GM18519 (cell line): ENCODE measurements at regions not wholly inside any gene's neighbourhood (a gene's known extent, or its start where the extent isn't known, plus 50 kb on each side); places are given as distances from the start of the nearest gene placed in this dataset.
"Not testable (repeated sequence)": the region's sequence is repeated elsewhere in the genome, so short reads cannot be mapped to it uniquely, and the experiment has no call there.

Experiments
- ATAC-seq: cut with Tn5 transposase; IDR thresholded peaks from one replicate; pipeline ENCODE4 v1.9.1; 2021; ENCODE audit warnings: mild to moderate bottlenecking, moderate library complexity; ENCODE audit not compliant: unreplicated experiment, low FRiP score

- not testable (repeated sequence) for ATAC-seq
Observed at GRCh38 chr20:26373066-26373465, 676.4 kb upstream of the ZNF337 start.

- ATAC-seq = no peak
Observed at GRCh38 chr20:26354511-26354910, 657.9 kb upstream of the ZNF337 start.

- ATAC-seq = no peak
Observed at GRCh38 chr20:26347396-26347795, 650.7 kb upstream of the ZNF337 start.

GRCh38 chr20:26340460-26341065 is 643.9 kb upstream of the ZNF337 start:
- ATAC-seq = not testable (repeated sequence)

GRCh38 chr20:26324177-26324576 is 627.5 kb upstream of the ZNF337 start:
- ATAC-seq = no peak

GRCh38 chr20:26315054-26315453 is 618.4 kb upstream of the ZNF337 start:
- ATAC-seq = no peak

- not testable (repeated sequence) for ATAC-seq
Observed at GRCh38 chr20:26309720-26310119, 613.1 kb upstream of the ZNF337 start.

GRCh38 chr20:26308961-26309360 is 612.3 kb upstream of the ZNF337 start:
- ATAC-seq = no peak

GRCh38 chr20:26295006-26295405 is 598.4 kb upstream of the ZNF337 start:
- ATAC-seq = no peak

GRCh38 chr20:26288379-26289061 is 591.9 kb upstream of the ZNF337 start:
- ATAC-seq = not testable (repeated sequence)

- no peak for ATAC-seq
Observed at GRCh38 chr20:26279238-26279637, 582.6 kb upstream of the ZNF337 start.

- no peak for ATAC-seq
Observed at GRCh38 chr20:26277339-26277738, 580.7 kb upstream of the ZNF337 start.

GRCh38 chr20:26276554-26277210 is 580.0 kb upstream of the ZNF337 start:
- ATAC-seq = no peak

- not testable (repeated sequence) for ATAC-seq
Observed at GRCh38 chr20:26268762-26269161, 572.1 kb upstream of the ZNF337 start.

- ATAC-seq = not testable (repeated sequence)
Observed at GRCh38 chr20:26260925-26261324, 564.3 kb upstream of the ZNF337 start.

GRCh38 chr20:26252311-26252975 is 555.8 kb upstream of the ZNF337 start:
- not testable (repeated sequence) for ATAC-seq

GRCh38 chr20:26251376-26251775 is 554.7 kb upstream of the ZNF337 start:
- not testable (repeated sequence) for ATAC-seq

GRCh38 chr20:26250249-26251114 is 553.8 kb upstream of the ZNF337 start:
- ATAC-seq = not testable (repeated sequence)

- ATAC-seq = no peak
Observed at GRCh38 chr20:26243731-26244130, 547.1 kb upstream of the ZNF337 start.

- ATAC-seq = not testable (repeated sequence)
Observed at GRCh38 chr20:26220609-26221008, 524.0 kb upstream of the ZNF337 start.
